ENCODE measurements at regions not wholly inside any gene's neighbourhood (a gene's known extent, or its start where the extent isn't known, plus 50 kb on each side); places are given as distances from the start of the nearest gene placed in this dataset.

DNA sequence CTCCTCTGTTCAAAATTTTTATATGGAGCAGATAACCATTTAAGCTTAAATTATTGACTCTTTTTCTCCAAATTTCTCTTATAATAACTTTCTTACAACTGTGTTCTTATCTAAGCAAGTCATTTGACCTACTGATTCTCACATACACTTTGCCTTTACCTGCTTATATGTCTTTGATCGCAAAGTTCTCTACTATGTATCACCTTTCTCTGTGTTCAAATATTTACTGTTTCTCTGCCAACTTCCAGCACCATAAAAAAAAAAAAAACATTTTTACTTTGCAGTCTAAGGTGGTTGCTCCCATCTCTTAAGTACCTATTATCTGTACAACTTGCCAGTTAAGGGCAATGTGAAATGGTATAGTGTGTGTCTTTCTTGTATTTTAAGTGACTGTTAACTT, 100.8 kb upstream of the DPH6 start:
- Histone ChIP-seq H3K27me3 (ENCODE audit: insufficient read depth, low read depth) (no peaks in the 10 kb centered on the region), H3K4me3 (IDR thresholded peaks at IDR 0.05; ENCODE audit: insufficient read depth, low read depth, low read length) (no peak overlapping the region), H3K79me2 (ENCODE audit: insufficient read depth, low read depth) (no peaks in the 10 kb centered on the region), H3K27ac (no peak overlapping the region), H3K9ac (no peak overlapping the region), H3K4me1 (ENCODE audit: low read depth, poor library complexity, severe bottlenecking) (no peaks in the 10 kb centered on the region), H3K36me3 (ENCODE audit: insufficient read depth) (no peaks in the 10 kb centered on the region), H3K4me2 (no peak overlapping the region), H4K20me1 (ENCODE audit: insufficient read depth) (no peaks in the 10 kb centered on the region), H2AFZ (ENCODE audit: low read depth) (no peak overlapping the region)
- TF ChIP-seq, protein P1, sequence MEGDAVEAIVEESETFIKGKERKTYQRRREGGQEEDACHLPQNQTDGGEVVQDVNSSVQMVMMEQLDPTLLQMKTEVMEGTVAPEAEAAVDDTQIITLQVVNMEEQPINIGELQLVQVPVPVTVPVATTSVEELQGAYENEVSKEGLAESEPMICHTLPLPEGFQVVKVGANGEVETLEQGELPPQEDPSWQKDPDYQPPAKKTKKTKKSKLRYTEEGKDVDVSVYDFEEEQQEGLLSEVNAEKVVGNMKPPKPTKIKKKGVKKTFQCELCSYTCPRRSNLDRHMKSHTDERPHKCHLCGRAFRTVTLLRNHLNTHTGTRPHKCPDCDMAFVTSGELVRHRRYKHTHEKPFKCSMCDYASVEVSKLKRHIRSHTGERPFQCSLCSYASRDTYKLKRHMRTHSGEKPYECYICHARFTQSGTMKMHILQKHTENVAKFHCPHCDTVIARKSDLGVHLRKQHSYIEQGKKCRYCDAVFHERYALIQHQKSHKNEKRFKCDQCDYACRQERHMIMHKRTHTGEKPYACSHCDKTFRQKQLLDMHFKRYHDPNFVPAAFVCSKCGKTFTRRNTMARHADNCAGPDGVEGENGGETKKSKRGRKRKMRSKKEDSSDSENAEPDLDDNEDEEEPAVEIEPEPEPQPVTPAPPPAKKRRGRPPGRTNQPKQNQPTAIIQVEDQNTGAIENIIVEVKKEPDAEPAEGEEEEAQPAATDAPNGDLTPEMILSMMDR (conservative IDR thresholded peaks at IDR 0.05; ENCODE audit: low read depth, low read length) = no peak

DNA sequence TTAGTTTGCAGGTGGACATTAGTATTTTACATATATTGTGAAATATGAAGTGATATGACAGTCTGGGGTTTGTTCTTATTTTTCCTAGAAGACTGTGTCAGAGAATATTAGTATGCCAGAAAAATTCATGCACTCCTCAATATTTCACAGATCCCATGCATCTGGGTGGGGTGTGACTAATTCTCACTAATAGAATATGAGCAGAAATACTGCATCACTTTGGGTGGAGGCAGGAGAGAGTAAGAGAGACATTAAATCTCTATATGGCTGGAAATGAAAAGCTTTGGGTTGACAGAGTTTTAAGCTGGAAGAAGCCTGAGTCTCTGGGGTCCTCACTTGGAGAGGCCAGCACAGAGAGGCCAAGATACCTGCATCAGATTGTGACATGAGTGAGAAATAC, 101.3 kb upstream of the DPH6 start:
- Histone ChIP-seq H3K4me1 (ENCODE audit: low read depth, poor library complexity, severe bottlenecking) (no peaks in the 10 kb centered on the region), H3K79me2 (ENCODE audit: insufficient read depth, low read depth) (no peaks in the 10 kb centered on the region), H3K27me3 (ENCODE audit: insufficient read depth, low read depth) (no peaks in the 10 kb centered on the region), H3K36me3 (ENCODE audit: insufficient read depth) (no peaks in the 10 kb centered on the region), H3K9ac (no peak overlapping the region), H3K4me2 (no peak overlapping the region), H3K4me3 (IDR thresholded peaks at IDR 0.05; ENCODE audit: insufficient read depth, low read depth, low read length) (no peak overlapping the region), H4K20me1 (ENCODE audit: insufficient read depth) (no peaks in the 10 kb centered on the region), H2AFZ (ENCODE audit: low read depth) (no peak overlapping the region), H3K27ac (no peak overlapping the region)
- TF ChIP-seq, protein P1 (conservative IDR thresholded peaks at IDR 0.05; ENCODE audit: low read depth, low read length) = no peak

DNA sequence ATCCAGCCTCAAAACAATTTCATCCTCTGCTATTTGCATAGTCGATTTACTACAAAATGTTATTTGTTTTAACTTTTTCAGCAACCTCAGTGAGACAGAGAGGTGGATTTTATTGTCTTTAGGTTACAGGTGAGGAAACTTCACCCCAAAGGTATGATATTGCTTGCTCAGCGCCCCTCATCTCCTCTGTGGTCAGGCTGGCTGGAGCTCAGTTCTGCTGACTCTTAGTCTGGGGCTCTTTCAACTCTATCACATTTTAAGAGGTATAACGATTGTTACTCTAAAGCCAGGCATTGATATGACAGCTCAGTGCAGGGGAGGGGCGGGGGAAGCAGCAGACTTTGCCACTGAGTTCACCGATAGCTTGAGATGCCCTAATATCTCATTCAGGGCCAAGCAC, 103.0 kb upstream of the DPH6 start:
- no peaks in the 10 kb centered on the region for H3K27me3 ChIP-seq (ENCODE audit: insufficient read depth, low read depth)
- no peaks in the 10 kb centered on the region for H3K4me1 ChIP-seq (ENCODE audit: low read depth, poor library complexity, severe bottlenecking)
- TF ChIP-seq, protein P1 (conservative IDR thresholded peaks at IDR 0.05; ENCODE audit: low read depth, low read length) = no peak
- no peak overlapping the region for H3K9ac ChIP-seq
- no peaks in the 10 kb centered on the region for H3K79me2 ChIP-seq (ENCODE audit: insufficient read depth, low read depth)
- H3K4me2 ChIP-seq = no peak overlapping the region
- H3K4me3 ChIP-seq (IDR thresholded peaks at IDR 0.05; ENCODE audit: insufficient read depth, low read depth, low read length) = no peak overlapping the region
- H4K20me1 ChIP-seq (ENCODE audit: insufficient read depth) = no peaks in the 10 kb centered on the region
- H2AFZ ChIP-seq (ENCODE audit: low read depth) = no peak overlapping the region
- no peaks in the 10 kb centered on the region for H3K36me3 ChIP-seq (ENCODE audit: insufficient read depth)
- no peak overlapping the region for H3K27ac ChIP-seq

DNA sequence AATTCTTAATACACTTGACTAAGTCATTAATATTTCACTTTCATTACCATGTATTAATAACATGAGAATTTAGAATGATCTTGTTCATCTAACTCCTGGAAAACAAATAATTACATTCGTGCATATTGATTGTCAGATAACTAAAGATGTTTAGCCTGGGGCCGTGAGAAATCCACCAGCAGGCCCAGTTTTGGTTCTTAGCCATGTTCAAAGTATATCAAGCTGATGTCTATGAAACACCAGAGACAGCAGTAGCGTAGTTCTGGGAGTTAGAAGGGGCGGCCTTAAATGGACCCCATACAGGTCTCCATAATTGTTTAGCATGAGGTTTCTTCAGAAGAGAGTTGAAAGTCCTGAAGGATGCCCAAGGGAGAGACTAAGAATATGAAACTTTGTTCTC, 103.6 kb upstream of the DPH6 start:
- no peaks in the 10 kb centered on the region for H4K20me1 ChIP-seq (ENCODE audit: insufficient read depth)

More for the DNA sequence above, 103.6 kb upstream of the DPH6 start:
- TF ChIP-seq, protein P1 (conservative IDR thresholded peaks at IDR 0.05; ENCODE audit: low read depth, low read length) = no peak
- Histone ChIP-seq H3K4me2 (no peak overlapping the region), H2AFZ (ENCODE audit: low read depth) (no peak overlapping the region), H3K36me3 (ENCODE audit: insufficient read depth) (no peaks in the 10 kb centered on the region), H3K27me3 (ENCODE audit: insufficient read depth, low read depth) (no peaks in the 10 kb centered on the region), H3K79me2 (ENCODE audit: insufficient read depth, low read depth) (no peaks in the 10 kb centered on the region), H3K27ac (no peak overlapping the region), H3K4me1 (ENCODE audit: low read depth, poor library complexity, severe bottlenecking) (no peaks in the 10 kb centered on the region), H3K4me3 (IDR thresholded peaks at IDR 0.05; ENCODE audit: insufficient read depth, low read depth, low read length) (no peak overlapping the region), H3K9ac (no peak overlapping the region)

Measured in KMS-11 (cell line).